H1 (cell line): ENCODE measurements at regions not wholly inside any gene's neighbourhood (a gene's known extent, or its start where the extent isn't known, plus 50 kb on each side); places are given as distances from the start of the nearest gene placed in this dataset.
"Not testable (repeated sequence)": the region's sequence is repeated elsewhere in the genome, so short reads cannot be mapped to it uniquely, and the experiment has no call there.

ENCODE experiments used
- CTCF ChIA-PET: fragments of 300-600 bp; sonication (Branson Sonifier 250); formaldehyde crosslinking; loops from one replicate; lab custom pipeline; 2021; ENCODE audit not compliant: partially characterized antibody; lab: Charles Lee
- POLR2A ChIA-PET: fragments of 300-600 bp; sonication (Branson Sonifier 250); formaldehyde crosslinking; loops from one replicate; lab custom pipeline; 2021; ENCODE audit warnings: inconsistent platforms; ENCODE audit not compliant: partially characterized antibody; lab: Charles Lee
- DNase-seq, 2 experiments: peaks; one replicate each; pipeline versions ENCODE4 v3.0.0 to v3.0.0-alpha.2; 2010 to 2022; ENCODE audit warnings: low spot score in 2 of 2, low read depth in 1 of 2, mixed read lengths in 1 of 2
- FAIRE-seq: peaks from 2 replicates; lab custom pipeline; 2011; peaks lifted over from hg19 to GRCh38; lab: Jason Lieb, UNC
- H2AFZ ChIP-seq: 2 replicates; pipeline ENCODE4 v1.8.1; 2012; ENCODE audit warnings: low read length, inconsistent platforms
- H2AK5ac ChIP-seq: 2 replicates; pipeline ENCODE4 v1.6.1; 2013; ENCODE audit warnings: low read depth, low read length
- H2BK120ac ChIP-seq: replicated peaks from 2 replicates; pipeline ENCODE3; 2013; ENCODE audit warnings: low read depth, low read length, inconsistent platforms
- H2BK12ac ChIP-seq: 2 replicates; pipeline ENCODE4 v1.6.1; 2013; ENCODE audit warnings: low read depth, low read length
- H2BK15ac ChIP-seq: 2 replicates; pipeline ENCODE4 v1.6.1; 2013; ENCODE audit warnings: low read length
- H2BK20ac ChIP-seq: 2 replicates; pipeline ENCODE4 v1.6.1; 2013; ENCODE audit warnings: low read length
- H2BK5ac ChIP-seq: 2 replicates; pipeline ENCODE4 v1.6.1; 2013; ENCODE audit warnings: low read depth, low read length
- H3K14ac ChIP-seq: 2 replicates; pipeline ENCODE4 v1.6.1; 2013; ENCODE audit warnings: inconsistent platforms; ENCODE audit not compliant: insufficient read length
- H3K18ac ChIP-seq: 2 replicates; pipeline ENCODE4 v1.6.1; 2013; ENCODE audit warnings: low read length; ENCODE audit errors: extremely low read depth
- H3K23ac ChIP-seq: 2 replicates; pipeline ENCODE4 v1.6.1; 2013; ENCODE audit warnings: inconsistent platforms; ENCODE audit not compliant: insufficient read length
- H3K23me2 ChIP-seq: 2 replicates; pipeline ENCODE4 v1.6.1; 2013; ENCODE audit warnings: low read depth, low read length
- H3K27ac ChIP-seq: 2 replicates; pipeline ENCODE4 v1.6.1; 2011; ENCODE audit warnings: low read depth, low read length, inconsistent platforms
- H3K27me3 ChIP-seq, 4 experiments: replicated peaks in 1 of 4; 1 replicate in 1 of 4; 2 replicates in 3 of 4; pipeline versions ENCODE4 v1.6.1 to v1.8.1; 2011 to 2013; ENCODE audit warnings: low read length in 3 of 4, mild to moderate bottlenecking in 3 of 4, inconsistent platforms in 2 of 4, mixed read lengths in 2 of 4, moderate library complexity in 1 of 4; ENCODE audit not compliant: control insufficient read depth in 3 of 4, insufficient read depth in 3 of 4; ENCODE audit errors: extremely low read depth in 1 of 4
- H3K36me3 ChIP-seq, 4 experiments: 2 replicates each; pipeline versions ENCODE4 v1.6.1 to v1.8.1; 2011 to 2013; ENCODE audit warnings: mild to moderate bottlenecking in 4 of 4, low read length in 3 of 4, moderate library complexity in 2 of 4, control low read depth in 1 of 4, inconsistent platforms in 1 of 4; ENCODE audit not compliant: insufficient read depth in 4 of 4, control insufficient read depth in 2 of 4
- H3K4ac ChIP-seq: replicated peaks from 2 replicates; pipeline ENCODE3; 2013; ENCODE audit warnings: low read length, low read depth, mixed read lengths, inconsistent platforms; ENCODE audit not compliant: insufficient read length
- H3K4me1 ChIP-seq, 4 experiments: replicated peaks in 1 of 4; 1 replicate in 1 of 4; 2 replicates in 3 of 4; pipeline versions ENCODE4 v1.6.1 to v1.8.1; 2011 to 2013; ENCODE audit warnings: low read length in 3 of 4, inconsistent platforms in 2 of 4, mixed read lengths in 1 of 4; ENCODE audit not compliant: insufficient read depth in 4 of 4, control insufficient read depth in 3 of 4
- H3K4me2 ChIP-seq, 2 experiments: 2 replicates each; pipeline versions ENCODE4 v1.6.1 to v1.8.1; 2011 to 2013; ENCODE audit warnings: low read depth in 2 of 2, low read length in 2 of 2, control low read depth in 1 of 2, inconsistent platforms in 1 of 2, mild to moderate bottlenecking in 1 of 2; ENCODE audit not compliant: insufficient read depth in 1 of 2
- H3K4me3 ChIP-seq, 4 experiments: fragments of 200-600, 300-600 bp in 1 of 4; sonication (generic), shearing (Covaris generic), sonication (Bioruptor Twin) in 1 of 4; 2 replicates each; pipeline versions ENCODE4 v1.5.1 to v1.8.1; 2011 to 2016; ENCODE audit warnings: low read length in 4 of 4, low read depth in 3 of 4, control low read depth in 2 of 4, inconsistent platforms in 2 of 4, mild to moderate bottlenecking in 2 of 4, mixed read lengths in 1 of 4, moderate library complexity in 1 of 4; ENCODE audit not compliant: insufficient read depth in 2 of 4; ENCODE audit errors: extremely low read depth in 1 of 4
- H3K56ac ChIP-seq: replicated peaks from 2 replicates; pipeline ENCODE3; 2013; ENCODE audit warnings: low read depth, mild to moderate bottlenecking, mixed read lengths, low read length, inconsistent platforms; ENCODE audit not compliant: insufficient read length
- H3K79me1 ChIP-seq: 2 replicates; pipeline ENCODE4 v1.6.1; 2013; ENCODE audit warnings: low read depth, low read length, control low read depth
- H3K79me2 ChIP-seq, 2 experiments: 2 replicates each; pipeline versions ENCODE4 v1.6.1 to v1.8.1; 2012 to 2013; ENCODE audit warnings: low read length in 2 of 2, mild to moderate bottlenecking in 2 of 2, inconsistent platforms in 1 of 2; ENCODE audit not compliant: insufficient read depth in 2 of 2, control insufficient read depth in 1 of 2
- H3K9ac ChIP-seq, 4 experiments: replicated peaks in 1 of 4; 1 replicate in 1 of 4; 2 replicates in 3 of 4; pipeline versions ENCODE4 v1.6.1 to v1.8.1; 2011 to 2013; ENCODE audit warnings: low read depth in 3 of 4, low read length in 3 of 4, control low read depth in 2 of 4, mild to moderate bottlenecking in 2 of 4, moderate library complexity in 2 of 4, inconsistent platforms in 1 of 4; ENCODE audit errors: extremely low read depth in 1 of 4
- H3K9me3 ChIP-seq, 2 experiments: 2 replicates each; pipeline versions ENCODE4 v1.6.1 to v1.8.1; 2012 to 2013; ENCODE audit warnings: mild to moderate bottlenecking in 2 of 2, moderate library complexity in 2 of 2, control low read depth in 1 of 2, inconsistent platforms in 1 of 2, low read depth in 1 of 2, low read length in 1 of 2, mixed read lengths in 1 of 2; ENCODE audit not compliant: insufficient read depth in 2 of 2
- H4K20me1 ChIP-seq, 2 experiments: replicated peaks in 1 of 2; 2 replicates each; pipeline versions ENCODE3 to v1.8.1; 2011 to 2013; ENCODE audit warnings: inconsistent platforms in 2 of 2, low read length in 2 of 2, mild to moderate bottlenecking in 1 of 2; ENCODE audit not compliant: insufficient read depth in 2 of 2, control insufficient read depth in 1 of 2
- H4K5ac ChIP-seq: 2 replicates; pipeline ENCODE4 v1.6.1; 2013; ENCODE audit warnings: low read length, low read depth, mixed read lengths, inconsistent platforms; ENCODE audit not compliant: insufficient read length
- H4K8ac ChIP-seq: 2 replicates; pipeline ENCODE4 v1.8.0; 2013; ENCODE audit warnings: mild to moderate bottlenecking, moderate library complexity, low read length, inconsistent platforms; ENCODE audit not compliant: insufficient read depth; ENCODE audit errors: extremely low read depth
- H4K91ac ChIP-seq: replicated peaks from 2 replicates; pipeline ENCODE3; 2013; ENCODE audit warnings: low read length, mixed read lengths, inconsistent platforms; ENCODE audit not compliant: insufficient read length
- WGBS, 2 experiments: shearing (Covaris generic) in 1 of 2; methylation state at CpG; one replicate each; pipeline versions ENCODE4 v1.1.6 to v1.1.7; 2013 to 2015; ENCODE audit warnings: low lambda C conversion rate in 2 of 2, mixed read lengths in 2 of 2, inconsistent platforms in 1 of 2, low coverage in 1 of 2, missing lambda C conversion rate in 1 of 2; ENCODE audit not compliant: insufficient replicate concordance in 2 of 2, insufficient coverage in 1 of 2, insufficient read length in 1 of 2; ENCODE audit errors: extremely low coverage in 1 of 2, missing lambda C conversion rate in 1 of 2; 5-methylcytosine and 5-hydroxymethylcytosine counted together

- H3K23ac ChIP-seq, H3K4me1 ChIP-seq, H3K18ac ChIP-seq, H4K5ac ChIP-seq, H3K14ac ChIP-seq, H2BK20ac ChIP-seq, H3K36me3 ChIP-seq, H2BK5ac ChIP-seq, H2BK120ac ChIP-seq, H3K56ac ChIP-seq, H4K8ac ChIP-seq, H3K4me3 ChIP-seq, H3K27me3 ChIP-seq, H3K23me2 ChIP-seq, H3K4me2 ChIP-seq, H4K91ac ChIP-seq, H3K79me1 ChIP-seq, H2AFZ ChIP-seq, H3K4ac ChIP-seq, POLR2A ChIA-PET, H2AK5ac ChIP-seq, H4K20me1 ChIP-seq, H3K79me2 ChIP-seq, CTCF ChIA-PET, H3K27ac ChIP-seq, DNase-seq, FAIRE-seq, H3K9ac ChIP-seq, H2BK12ac ChIP-seq, H2BK15ac ChIP-seq: not testable (repeated sequence)
- peaks cover 28 to 32% of the 10 kb centered on the region in 2 experiments for H3K9me3 ChIP-seq
- WGBS, 2 experiments, result 74% methylated on average over 4 of the region's 4 CpGs; no CpG with 5 or more reads in 1 of the 2 experiments
Observed at GRCh38 chr21:9656455-9656854, 864.9 kb upstream of the TPTE start.

- H3K9me3 ChIP-seq, result peaks cover 27 to 31% of the 10 kb centered on the region in 2 experiments
Observed at GRCh38 chr21:9657779-9658178, 863.6 kb upstream of the TPTE start.

More at GRCh38 chr21:9657779-9658178, 863.6 kb upstream of the TPTE start:
- CTCF ChIA-PET, H2AFZ ChIP-seq, H3K27me3 ChIP-seq, H3K79me1 ChIP-seq, POLR2A ChIA-PET, H3K56ac ChIP-seq, H3K36me3 ChIP-seq, H3K18ac ChIP-seq, H4K20me1 ChIP-seq, H3K4ac ChIP-seq, H2BK15ac ChIP-seq, H3K4me2 ChIP-seq, H3K4me1 ChIP-seq, H4K5ac ChIP-seq, H2AK5ac ChIP-seq, FAIRE-seq, H2BK120ac ChIP-seq, H2BK12ac ChIP-seq, H3K27ac ChIP-seq, H3K79me2 ChIP-seq, H2BK5ac ChIP-seq, H3K9ac ChIP-seq, H4K91ac ChIP-seq, H4K8ac ChIP-seq, H3K23me2 ChIP-seq, DNase-seq, H2BK20ac ChIP-seq, H3K23ac ChIP-seq, H3K14ac ChIP-seq, H3K4me3 ChIP-seq: not testable (repeated sequence)
- 62% methylated on average over 5 of the region's 5 CpGs; no CpG with 5 or more reads in 1 of the 2 experiments for WGBS, 2 experiments
